ENCODE measurements at regions not wholly inside any gene's neighbourhood (a gene's known extent, or its start where the extent isn't known, plus 50 kb on each side); places are given as distances from the start of the nearest gene placed in this dataset.
A peak's percentile ranks its signal among the peaks of the same experiment; 100 is the strongest.

- H3K4me1 Mint-ChIP-seq (ENCODE audit: low read depth in 2 of 2), result no peaks in the 10 kb centered on the region
- no peaks in the 10 kb centered on the region for H3K9me3 Mint-ChIP-seq
- H3K4me3 Mint-ChIP-seq, result no peak overlapping the region
- DNase-seq, result no peak
- no peak overlapping the region for H3K27ac Mint-ChIP-seq
- no peaks in the 10 kb centered on the region for H3K36me3 Mint-ChIP-seq (ENCODE audit: insufficient read depth)
- H3K27me3 Mint-ChIP-seq, result peaks cover 14 to 24% of the 10 kb centered on the region in 2 donors
- no peak for ATAC-seq (replicated peaks)
These were observed 141.8 kb downstream of the IL20RB start for GRCh38 chr3:137099364-137100219.

GRCh38 chr3:137100326-137100725 is 142.5 kb downstream of the IL20RB start:
- Mint-ChIP-seq H3K4me1 (ENCODE audit: low read depth in 2 of 2) (no peaks in the 10 kb centered on the region), H3K36me3 (ENCODE audit: insufficient read depth) (no peaks in the 10 kb centered on the region), H3K27me3 (peaks cover 14 to 24% of the 10 kb centered on the region in 2 donors), H3K9me3 (no peaks in the 10 kb centered on the region), H3K27ac (no peak overlapping the region), H3K4me3 (no peak overlapping the region)
- no peak for ATAC-seq (replicated peaks)
- no peak for DNase-seq

GRCh38 chr3:137103739-137104138 is 146.0 kb downstream of the IL20RB start:
- Mint-ChIP-seq H3K4me1 (ENCODE audit: low read depth in 2 of 2) (no peaks in the 10 kb centered on the region), H3K36me3 (ENCODE audit: insufficient read depth) (no peaks in the 10 kb centered on the region), H3K9me3 (no peaks in the 10 kb centered on the region), H3K27ac (no peak overlapping the region), H3K4me3 (no peak overlapping the region), H3K27me3 (peaks cover 13 to 29% of the 10 kb centered on the region in 2 donors)
- no peak for DNase-seq
- ATAC-seq (replicated peaks), result no peak

- peak in 2 of 3 experiments; percentile 2 to 5 for DNase-seq
- H3K27ac Mint-ChIP-seq, result no peak overlapping the region
- no peaks in the 10 kb centered on the region for H3K36me3 Mint-ChIP-seq (ENCODE audit: insufficient read depth)
- no peak for ATAC-seq (replicated peaks)
- H3K27me3 Mint-ChIP-seq, result peaks cover 15 to 28% of the 10 kb centered on the region in 2 donors
- H3K9me3 Mint-ChIP-seq, result no peaks in the 10 kb centered on the region
- H3K4me1 Mint-ChIP-seq (ENCODE audit: low read depth in 2 of 2), result no peaks in the 10 kb centered on the region
- H3K4me3 Mint-ChIP-seq, result no peak overlapping the region
These were observed 147.6 kb downstream of the IL20RB start for GRCh38 chr3:137105277-137105977.

GRCh38 chr3:137106612-137107240 is 148.9 kb downstream of the IL20RB start:
- H3K9me3 Mint-ChIP-seq, result no peaks in the 10 kb centered on the region
- H3K27ac Mint-ChIP-seq, result no peak overlapping the region

GRCh38 chr3:137108699-137109440 is 151.1 kb downstream of the IL20RB start:
- DNase-seq, result no peak
- Mint-ChIP-seq H3K27ac (no peak overlapping the region), H3K27me3 (peaks cover 15 to 22% of the 10 kb centered on the region in 2 donors), H3K9me3 (no peaks in the 10 kb centered on the region), H3K36me3 (ENCODE audit: insufficient read depth) (no peaks in the 10 kb centered on the region), H3K4me1 (ENCODE audit: low read depth in 2 of 2) (no peaks in the 10 kb centered on the region), H3K4me3 (no peak overlapping the region)
- ATAC-seq (replicated peaks), result no peak

More at GRCh38 chr3:137106612-137107240, 148.9 kb downstream of the IL20RB start:
- H3K4me3 Mint-ChIP-seq, result no peak overlapping the region
- H3K27me3 Mint-ChIP-seq, result peaks cover 15 to 28% of the 10 kb centered on the region in 2 donors
- no peaks in the 10 kb centered on the region for H3K4me1 Mint-ChIP-seq (ENCODE audit: low read depth in 2 of 2)
- ATAC-seq (replicated peaks) (no peak), DNase-seq (no peak)
- no peaks in the 10 kb centered on the region for H3K36me3 Mint-ChIP-seq (ENCODE audit: insufficient read depth)

GRCh38 chr3:137110392-137110996 is 152.7 kb downstream of the IL20RB start:
- Mint-ChIP-seq H3K27me3 (peaks cover 15 to 22% of the 10 kb centered on the region in 2 donors), H3K27ac (no peak overlapping the region), H3K4me1 (ENCODE audit: low read depth in 2 of 2) (no peaks in the 10 kb centered on the region), H3K9me3 (no peaks in the 10 kb centered on the region), H3K4me3 (no peak overlapping the region), H3K36me3 (ENCODE audit: insufficient read depth) (no peaks in the 10 kb centered on the region)
- no peak for ATAC-seq (replicated peaks)
- DNase-seq, result no peak

GRCh38 chr3:137111497-137111896 is 153.7 kb downstream of the IL20RB start:
- ATAC-seq (replicated peaks), result no peak
- no peaks in the 10 kb centered on the region for H3K9me3 Mint-ChIP-seq

GRCh38 chr3:137116619-137117018 is 158.8 kb downstream of the IL20RB start:
- Mint-ChIP-seq H3K4me1 (ENCODE audit: low read depth in 2 of 2) (no peaks in the 10 kb centered on the region), H3K27me3 (peaks cover 17 to 33% of the 10 kb centered on the region in 2 donors), H3K9me3 (no peaks in the 10 kb centered on the region), H3K4me3 (no peak overlapping the region), H3K27ac (no peak overlapping the region), H3K36me3 (ENCODE audit: insufficient read depth) (no peaks in the 10 kb centered on the region)
- no peak for DNase-seq
- ATAC-seq (replicated peaks), result no peak

More at GRCh38 chr3:137111497-137111896, 153.7 kb downstream of the IL20RB start:
- no peaks in the 10 kb centered on the region for H3K4me1 Mint-ChIP-seq (ENCODE audit: low read depth in 2 of 2)
- no peaks in the 10 kb centered on the region for H3K36me3 Mint-ChIP-seq (ENCODE audit: insufficient read depth)
- peaks cover 20 to 26% of the 10 kb centered on the region in 2 donors for H3K27me3 Mint-ChIP-seq
- H3K27ac Mint-ChIP-seq, result no peak overlapping the region
- H3K4me3 Mint-ChIP-seq, result no peak overlapping the region
- no peak for DNase-seq

GRCh38 chr3:137121704-137122314 is 164.0 kb downstream of the IL20RB start:
- DNase-seq (no peak), ATAC-seq (replicated peaks) (no peak)
- Mint-ChIP-seq H3K4me3 (no peak overlapping the region), H3K27ac (no peak overlapping the region), H3K4me1 (ENCODE audit: low read depth in 2 of 2) (no peaks in the 10 kb centered on the region), H3K27me3 (peaks cover 29 to 40% of the 10 kb centered on the region in 2 donors), H3K9me3 (no peaks in the 10 kb centered on the region), H3K36me3 (ENCODE audit: insufficient read depth) (no peaks in the 10 kb centered on the region)

GRCh38 chr3:137131081-137131480 is 173.3 kb downstream of the IL20RB start:
- Mint-ChIP-seq H3K36me3 (ENCODE audit: insufficient read depth) (no peaks in the 10 kb centered on the region), H3K9me3 (no peaks in the 10 kb centered on the region), H3K4me3 (no peak overlapping the region), H3K27ac (no peak overlapping the region), H3K4me1 (ENCODE audit: low read depth in 2 of 2) (no peaks in the 10 kb centered on the region), H3K27me3 (peaks cover 33 to 63% of the 10 kb centered on the region in 2 donors)
- DNase-seq (no peak), ATAC-seq (replicated peaks) (no peak)

- peaks cover 0 to 2% of the 10 kb centered on the region in 2 donors for H3K9me3 Mint-ChIP-seq
- no peak for ATAC-seq (replicated peaks)
- no peak overlapping the region for H3K27ac Mint-ChIP-seq
- no peaks in the 10 kb centered on the region for H3K36me3 Mint-ChIP-seq (ENCODE audit: insufficient read depth)
- H3K4me3 Mint-ChIP-seq, result no peak overlapping the region
- no peak for DNase-seq
- no peaks in the 10 kb centered on the region for H3K4me1 Mint-ChIP-seq (ENCODE audit: low read depth in 2 of 2)
- peaks cover 33 to 48% of the 10 kb centered on the region in 2 donors for H3K27me3 Mint-ChIP-seq
These were observed 176.6 kb downstream of the IL20RB start for GRCh38 chr3:137134431-137134830.

All from effector memory CD8-positive, alpha-beta T cell (primary cell).